NCI-H748 (cell line): ENCODE measurements at regions not wholly inside any gene's neighbourhood (a gene's known extent, or its start where the extent isn't known, plus 50 kb on each side); places are given as distances from the start of the nearest gene placed in this dataset.
A peak's percentile ranks its signal among the peaks of the same experiment; 100 is the strongest.

Experiments used
- DNase-seq: peaks from one replicate; lab custom pipeline; 2025; ENCODE audit not compliant: unreplicated experiment; lab: John Stamatoyannopoulos, UW

DNA sequence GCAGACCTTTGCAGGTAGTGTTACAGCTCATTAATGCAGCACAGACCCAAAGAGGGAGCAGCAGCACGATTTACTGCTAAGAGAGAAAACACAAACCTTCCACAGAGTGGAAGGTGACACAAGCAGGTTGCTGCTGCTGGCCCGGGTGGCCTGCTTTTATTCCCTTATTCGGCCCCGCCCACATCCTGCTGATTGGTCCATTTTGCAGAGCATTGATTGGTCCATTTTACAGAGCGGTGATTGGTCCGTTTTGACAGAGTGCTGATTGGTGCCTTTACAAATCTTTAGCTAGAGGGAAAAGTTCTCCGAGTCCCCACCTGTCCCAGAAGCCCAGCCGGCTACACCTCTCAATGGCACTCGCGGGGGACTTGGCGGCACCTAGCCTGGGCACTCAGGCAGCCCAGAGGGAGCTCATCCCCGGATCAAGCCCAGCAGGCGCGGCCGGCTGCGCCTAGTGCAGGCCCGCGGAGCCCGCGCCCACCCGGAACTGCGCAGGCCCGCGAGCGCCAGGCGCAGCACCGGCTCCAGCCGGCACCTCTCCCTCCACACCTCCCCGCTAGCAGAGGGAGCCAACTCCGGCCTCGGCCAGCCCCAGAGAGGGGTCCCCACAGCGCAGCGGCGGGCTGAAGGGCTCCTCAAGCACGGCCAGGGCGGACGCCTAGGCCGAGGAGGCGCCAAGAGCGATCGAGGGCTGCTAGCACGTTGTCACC, 825.6 kb upstream of the HS6ST1 start:
- DNase-seq, result no peak

DNA sequence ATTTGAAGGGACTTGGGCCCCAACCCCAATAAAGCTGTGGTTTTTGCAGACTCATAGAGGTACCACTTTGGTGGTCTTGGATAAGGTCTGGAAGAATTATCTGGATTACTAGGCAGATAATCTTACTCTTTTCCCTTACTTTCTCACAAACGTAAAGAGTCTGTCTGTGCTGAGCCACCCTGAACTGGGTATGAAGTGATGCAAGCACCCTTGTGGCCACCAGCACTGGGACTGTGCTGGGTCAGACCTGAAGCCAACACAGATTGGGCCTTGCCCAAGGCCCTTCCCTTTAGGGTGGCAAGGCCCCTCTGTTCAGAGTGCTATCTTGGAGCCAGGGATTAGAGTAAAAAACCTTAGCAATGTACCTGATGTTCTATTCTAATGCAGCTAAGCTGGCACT, 827.0 kb upstream of the RAB6C start:
- no peak for DNase-seq

DNA sequence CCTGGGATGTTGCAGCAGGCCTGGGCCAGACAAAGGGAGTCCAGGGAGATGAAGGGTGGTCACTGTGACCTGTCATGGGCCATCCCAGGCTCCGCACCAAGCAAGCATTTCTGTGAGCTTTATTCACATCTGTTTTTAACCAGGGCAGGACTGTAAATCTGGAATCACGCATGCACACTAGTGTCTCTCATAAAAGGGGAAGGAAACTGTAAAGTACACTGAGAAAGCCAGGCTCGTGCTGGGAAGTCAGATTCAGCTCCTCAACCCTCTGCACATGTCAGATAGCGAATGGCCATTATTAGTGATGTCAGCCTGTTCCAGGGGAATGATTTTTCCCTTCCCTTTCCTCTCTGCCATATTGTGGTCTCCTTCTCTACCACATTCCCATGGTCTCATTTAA, 818.6 kb upstream of the RAB6C start:
- DNase-seq, result no peak

DNA sequence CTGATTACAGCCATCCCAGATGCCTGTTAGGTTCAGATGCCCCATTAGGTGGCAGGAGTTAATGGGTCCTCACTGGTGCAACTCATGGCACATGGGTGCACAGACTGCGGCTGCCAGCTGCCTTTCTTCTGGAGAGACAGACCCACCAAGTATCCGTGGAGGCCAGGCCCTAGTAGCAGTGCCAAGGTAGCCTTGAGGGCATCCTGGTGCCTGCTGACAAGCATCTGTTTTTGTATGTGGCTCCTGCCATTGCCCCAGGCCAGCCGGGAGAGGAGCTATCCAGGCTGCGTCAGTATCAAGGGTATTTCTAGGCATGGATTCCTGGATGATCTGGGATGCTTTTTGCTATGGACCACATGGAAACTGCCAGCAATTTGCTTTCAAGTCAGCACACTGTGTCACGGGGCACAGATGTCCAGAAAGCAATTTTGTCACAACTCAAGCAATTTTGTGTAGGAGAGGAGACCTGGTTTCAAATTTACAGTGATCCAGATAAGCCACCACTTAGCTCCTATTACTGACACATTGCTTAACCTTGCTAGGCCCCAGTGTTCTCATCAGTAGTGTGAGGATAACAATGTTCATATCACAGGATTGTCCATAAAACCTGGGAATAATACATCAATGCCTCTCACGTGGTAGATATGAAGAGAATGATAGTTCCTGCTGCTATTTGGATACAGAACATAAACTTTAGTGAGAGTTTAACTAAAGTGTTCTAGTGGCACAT, 815.1 kb upstream of the RAB6C start:
- DNase-seq, result no peak

DNA sequence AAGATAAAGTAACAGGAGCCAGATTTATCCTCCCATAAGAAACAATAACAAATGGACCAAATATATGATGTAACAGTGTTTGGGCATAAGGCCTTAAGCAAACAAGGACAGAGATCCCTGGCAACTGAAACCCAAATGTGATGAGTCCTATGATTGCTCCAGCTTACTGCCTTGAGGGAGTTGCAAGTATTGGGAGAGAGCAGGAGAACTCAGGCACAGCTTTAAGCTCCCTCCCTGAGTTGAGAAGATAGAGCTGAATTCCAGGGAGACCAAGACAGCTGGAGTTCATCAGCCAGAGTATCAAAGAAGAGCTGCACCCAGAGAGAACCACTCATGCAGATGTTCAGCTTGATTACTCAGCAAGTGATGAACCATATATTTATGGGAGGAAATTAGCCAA, 814.5 kb upstream of the RAB6C start:
- DNase-seq, result no peak

DNA sequence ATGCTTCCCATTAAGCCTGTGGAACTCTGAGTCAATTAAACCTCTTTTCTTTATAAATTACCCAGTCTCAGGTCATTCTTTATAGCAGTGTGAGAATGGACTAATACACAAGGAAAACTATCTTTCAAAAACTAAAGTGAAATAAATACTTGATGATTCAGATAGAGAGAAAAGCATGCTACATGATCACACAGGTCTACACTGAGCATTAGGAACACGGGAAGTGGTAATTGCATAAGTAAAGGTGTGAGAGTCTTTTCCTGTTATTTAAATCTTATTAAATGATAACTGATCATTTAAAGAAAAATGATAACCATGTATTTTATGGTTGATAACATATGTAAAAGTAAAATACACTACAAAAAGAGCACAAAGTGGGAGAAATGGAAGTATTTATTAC, 812.0 kb upstream of the RAB6C start:
- DNase-seq, result no peak

DNA sequence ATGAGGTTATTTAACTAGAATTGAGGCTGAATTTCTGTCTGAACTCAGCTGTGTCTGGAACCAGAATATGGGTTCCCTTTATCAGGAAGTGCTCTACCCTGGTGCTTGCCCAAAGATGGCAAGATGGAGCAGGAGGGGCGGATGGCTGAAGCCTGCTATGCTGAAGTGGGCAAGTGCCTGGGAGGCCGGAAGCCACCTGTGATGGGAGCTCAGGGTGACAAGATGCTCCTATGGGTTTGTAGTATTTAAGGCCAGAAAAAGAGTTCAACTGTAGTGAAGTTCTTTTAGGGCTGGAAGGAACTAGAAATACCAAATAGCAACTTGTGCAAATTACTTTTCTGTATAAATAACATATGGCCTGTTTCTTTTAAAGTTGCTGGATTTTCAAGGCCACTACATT, 808.9 kb upstream of the RAB6C start:
- no peak for DNase-seq

DNA sequence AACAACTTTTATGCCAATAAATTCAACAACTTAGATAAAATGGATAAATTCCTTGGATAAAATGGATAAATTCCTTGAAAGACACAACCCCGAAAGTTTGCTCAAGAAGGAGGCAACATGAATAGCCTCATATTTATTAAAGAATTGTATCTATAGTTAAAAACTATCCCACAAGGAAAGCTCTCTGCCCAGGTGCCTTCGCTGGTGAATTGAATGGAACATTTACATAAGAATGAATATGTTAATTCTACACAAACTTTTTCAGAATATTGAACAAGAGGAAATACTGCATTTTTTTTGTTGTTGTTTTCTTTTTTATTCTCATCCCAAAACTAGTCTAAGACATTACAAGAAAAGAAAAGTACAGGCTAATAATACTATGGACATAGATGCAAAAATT, 805.3 kb upstream of the RAB6C start:
- no peak for DNase-seq

DNA sequence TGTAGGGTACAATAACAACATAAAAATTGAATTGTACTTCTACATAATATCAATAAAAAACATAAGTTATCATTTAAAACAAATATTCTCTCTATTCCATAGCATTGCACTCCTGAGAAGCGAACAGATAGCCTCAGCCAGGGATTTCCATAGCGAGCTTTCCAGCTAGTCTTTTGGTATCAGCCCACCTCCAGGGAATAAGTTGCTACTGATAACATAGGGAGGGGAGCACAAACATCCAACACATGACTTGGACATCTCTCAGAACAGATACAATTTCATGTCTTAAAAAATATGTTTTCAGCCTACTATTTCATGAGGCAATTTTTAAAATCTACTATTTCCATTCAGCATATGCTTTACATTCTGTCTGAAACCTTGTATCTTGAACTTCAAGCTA, 804.4 kb upstream of the RAB6C start:
- DNase-seq, result no peak

DNA sequence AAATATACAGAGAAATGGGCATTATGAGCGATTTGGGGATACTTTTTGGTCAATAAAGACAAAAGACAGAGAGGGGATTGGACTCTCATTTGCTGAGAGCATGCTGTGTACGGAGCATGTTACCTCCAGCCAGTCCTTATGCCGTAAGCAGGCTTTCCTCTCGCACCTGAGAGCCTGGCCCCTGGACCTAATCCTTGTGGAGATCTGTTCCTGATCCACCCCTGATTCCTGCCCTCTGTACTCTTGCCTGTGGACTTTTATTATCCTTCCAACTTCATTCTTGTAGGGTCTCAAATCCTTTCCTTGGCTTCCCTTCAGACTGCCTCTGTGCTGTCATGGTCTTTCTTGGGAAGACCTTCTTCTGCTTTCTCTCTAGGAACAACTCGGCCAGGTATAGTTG, 803.1 kb upstream of the RAB6C start:
- no peak for DNase-seq

DNA sequence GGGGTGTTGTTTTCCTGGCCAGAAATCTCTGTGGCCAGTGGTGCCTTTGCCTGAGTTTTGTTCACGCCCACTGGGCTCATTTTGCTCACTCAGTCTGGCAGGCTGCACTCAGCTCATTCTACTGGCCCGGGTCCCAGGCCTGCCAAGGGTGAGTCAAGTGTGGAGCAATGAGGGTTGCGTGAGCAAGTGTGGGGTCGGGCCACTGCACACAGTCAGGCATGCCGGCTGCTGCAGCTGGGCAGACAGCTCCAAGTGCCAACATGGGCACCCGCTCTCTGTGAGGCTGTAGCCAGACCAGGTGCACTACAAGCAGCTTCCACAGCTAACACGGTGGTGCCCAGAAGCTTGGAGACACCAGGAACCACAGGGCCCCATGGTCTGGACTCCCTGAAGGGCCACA, 801.1 kb upstream of the RAB6C start:
- DNase-seq, result no peak

DNA sequence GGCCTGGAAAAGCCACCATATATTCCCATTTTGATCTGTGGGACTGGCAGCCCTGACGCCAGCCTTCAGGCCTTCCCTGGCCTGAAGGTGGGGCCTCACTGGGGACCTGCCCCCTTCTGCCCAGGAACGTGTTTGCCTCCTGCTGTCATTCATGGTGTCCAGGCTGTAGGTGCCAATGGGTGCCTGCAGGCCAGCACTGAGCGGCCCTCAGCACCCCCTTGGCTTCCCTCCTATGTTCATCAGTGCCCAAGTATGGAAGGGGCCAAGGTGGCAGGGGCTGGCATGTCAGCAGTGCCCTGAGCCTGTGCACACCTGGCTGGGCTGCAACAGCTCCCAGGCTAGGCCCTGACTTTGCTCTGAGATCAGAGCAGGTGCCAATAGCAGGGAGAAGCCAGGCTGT, 800.3 kb upstream of the RAB6C start:
- no peak for DNase-seq

DNA sequence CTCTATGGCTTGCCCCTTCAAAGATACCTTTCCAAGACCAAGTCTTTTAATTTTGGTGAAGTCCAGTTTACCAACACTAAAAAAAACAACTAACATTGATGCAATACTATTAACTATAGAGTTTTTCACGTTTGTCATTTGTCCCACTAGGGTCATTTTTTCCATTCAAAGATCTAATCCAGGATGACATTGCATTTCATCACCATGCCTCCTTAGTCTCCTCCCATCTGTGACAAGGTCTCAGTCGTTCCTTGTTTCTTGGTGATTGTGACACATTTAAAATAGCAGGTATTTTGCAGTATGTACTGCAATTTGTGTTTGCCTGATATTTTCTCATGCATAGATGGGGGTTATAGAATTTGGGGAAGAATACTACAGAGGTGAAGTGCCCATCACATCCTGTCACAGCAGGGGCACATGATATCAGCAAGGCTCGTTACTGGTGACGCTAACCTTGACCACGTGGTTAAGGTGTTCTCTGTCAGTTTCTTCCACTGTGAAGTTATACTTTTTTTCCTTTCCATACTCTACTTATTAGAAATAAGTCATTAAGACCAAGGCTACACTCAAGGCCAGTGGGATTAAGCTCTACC, 799.2 kb upstream of the RAB6C start:
- DNase-seq, result no peak

DNA sequence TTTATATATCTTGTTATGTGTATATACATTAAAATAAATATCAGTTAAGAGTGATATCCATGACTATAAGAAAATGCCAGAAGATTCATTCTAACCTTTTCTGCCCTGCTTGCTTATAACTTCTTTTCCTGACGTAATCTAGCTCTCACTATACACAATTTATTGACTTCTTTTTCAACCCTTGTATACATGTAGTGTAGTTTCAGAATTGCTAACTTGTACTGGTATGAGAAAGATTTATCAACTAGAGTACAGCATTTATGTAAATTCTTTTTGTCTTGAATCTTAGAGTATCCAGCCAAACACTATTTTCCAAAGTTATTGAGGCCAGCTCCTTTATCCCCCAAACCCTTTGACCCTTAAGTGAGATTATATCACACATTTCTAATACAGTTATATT, 798.0 kb upstream of the RAB6C start:
- DNase-seq, result no peak

DNA sequence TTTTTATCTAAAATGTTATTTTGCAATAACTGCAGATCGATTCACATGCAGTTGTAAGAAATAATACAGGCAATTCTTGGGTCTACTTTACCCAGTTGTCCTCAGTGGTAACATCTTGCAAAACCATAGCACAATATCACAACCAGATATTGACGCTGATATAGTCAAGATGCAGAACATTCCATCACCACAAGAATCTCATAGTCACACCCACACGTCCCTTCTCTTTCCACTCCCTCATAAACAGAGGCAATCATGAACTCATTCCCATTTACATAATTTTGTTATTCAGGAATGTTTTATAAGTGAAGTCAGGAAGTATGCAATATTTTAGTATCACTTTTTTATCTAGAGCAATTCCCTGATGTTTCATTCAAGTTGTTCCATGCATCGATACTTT, 797.5 kb upstream of the RAB6C start:
- DNase-seq, result no peak

DNA sequence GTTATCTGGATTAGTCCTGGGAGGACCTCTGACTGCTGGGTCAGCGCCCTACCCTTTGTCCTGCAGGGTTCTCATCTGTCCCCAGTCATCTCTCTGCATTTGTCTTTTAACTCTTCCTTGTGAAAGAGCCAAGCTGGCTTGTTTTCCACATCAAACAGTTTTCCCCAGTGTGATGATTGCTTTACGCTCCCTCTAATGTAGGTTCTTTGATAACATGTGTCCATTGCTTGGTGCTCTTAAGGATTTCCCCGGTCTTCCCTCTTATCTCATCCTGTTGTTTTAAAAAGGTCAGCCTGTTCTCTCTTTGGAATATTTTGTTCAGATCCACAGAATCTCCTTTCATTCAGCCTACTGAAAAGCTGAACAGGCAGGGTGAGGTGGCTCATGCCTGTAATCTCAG, 792.1 kb upstream of the RAB6C start:
- DNase-seq, result no peak

DNA sequence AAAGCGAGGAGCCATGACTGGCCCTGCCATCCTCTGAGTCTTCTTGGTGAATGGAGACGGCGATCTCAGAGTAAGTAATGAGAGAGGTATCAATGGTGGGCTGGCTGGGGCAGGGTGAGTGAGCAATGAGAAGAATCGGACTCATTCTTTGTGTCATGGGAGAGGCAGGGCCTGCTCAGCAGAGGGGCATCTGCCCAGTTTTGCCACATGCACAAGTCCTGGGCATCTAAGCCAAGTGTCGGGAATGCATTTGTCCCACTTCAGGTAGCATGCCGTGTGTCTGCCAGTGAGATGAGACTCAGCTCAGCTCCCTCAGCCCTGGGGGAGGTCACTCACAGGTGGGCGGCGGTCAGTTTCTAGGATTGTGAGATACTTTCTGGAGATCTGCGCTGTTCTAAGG, 791.0 kb upstream of the RAB6C start:
- DNase-seq, result no peak

DNA sequence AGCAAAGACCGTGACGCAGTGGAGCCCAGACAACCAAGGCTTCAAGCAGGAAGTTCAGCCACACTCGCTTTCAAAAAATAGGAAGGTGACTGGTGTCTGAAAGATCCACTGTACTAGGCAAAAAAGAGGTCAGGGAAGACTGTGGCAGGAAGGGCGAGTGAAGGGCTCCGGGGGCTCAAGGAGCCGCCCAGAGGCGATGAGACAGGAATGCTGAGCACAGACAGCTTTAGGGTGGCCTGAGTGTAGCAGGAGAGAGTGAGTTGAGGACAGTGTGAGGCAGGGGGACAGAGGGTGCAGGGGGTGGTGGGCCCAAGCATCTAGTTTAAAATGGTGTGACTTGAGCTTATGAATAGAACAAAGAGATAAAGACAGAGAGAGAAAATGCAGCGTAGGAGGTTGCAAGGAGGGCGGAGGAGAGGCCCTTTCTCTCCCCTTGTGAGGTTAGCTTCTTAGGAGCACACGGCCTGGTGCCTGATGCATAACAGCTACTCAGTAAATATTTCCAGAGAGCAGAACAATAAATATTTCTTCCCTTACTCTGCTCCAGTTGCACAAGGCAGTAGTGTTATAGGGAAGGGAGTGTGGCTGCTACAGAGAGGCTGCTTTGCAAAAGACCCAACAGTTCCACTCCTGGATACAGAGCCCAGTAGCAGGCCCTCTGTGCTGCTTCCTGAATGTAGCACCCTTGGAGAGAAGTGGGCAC, 789.7 kb upstream of the RAB6C start:
- no peak for DNase-seq

DNA sequence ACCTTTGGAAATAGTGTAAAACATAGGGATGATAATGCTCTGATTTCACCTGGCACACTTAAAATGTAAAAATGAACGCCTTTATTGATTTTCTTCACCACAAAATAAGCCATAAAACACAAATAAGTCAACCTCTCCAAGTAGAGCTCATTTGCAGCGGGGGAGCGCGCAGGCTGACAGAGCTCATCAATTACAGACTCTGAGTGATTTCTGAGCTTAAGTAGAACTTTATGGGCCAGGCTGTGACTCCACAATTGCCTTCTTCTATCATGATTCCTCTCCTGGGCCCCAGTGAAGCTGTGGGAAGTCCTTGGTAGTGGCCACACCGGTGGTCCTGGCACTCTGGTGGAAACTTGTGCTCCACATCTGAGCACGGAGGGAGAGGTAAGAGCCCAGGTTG, 789.0 kb upstream of the RAB6C start:
- no peak for DNase-seq

DNA sequence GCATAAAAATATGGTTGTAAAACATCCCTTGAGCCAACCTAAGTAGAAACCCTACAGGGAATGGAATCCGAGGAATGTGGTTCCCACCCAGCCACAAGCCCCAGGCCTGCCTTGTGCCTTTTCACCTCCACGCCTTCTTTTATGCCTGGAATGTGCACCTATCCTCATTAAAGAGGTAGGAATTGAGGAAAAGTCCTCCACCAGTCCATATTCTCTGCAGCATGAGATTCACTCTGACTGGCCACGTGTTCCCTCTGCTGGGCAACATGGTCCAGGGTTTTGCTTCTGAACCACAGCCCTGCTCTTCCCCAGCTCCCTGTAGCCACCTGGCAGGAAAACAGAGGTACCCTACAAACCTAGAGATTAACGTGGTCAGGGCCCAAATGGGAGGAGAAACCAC, 787.9 kb upstream of the RAB6C start:
- peak; percentile 1 for DNase-seq

DNA sequence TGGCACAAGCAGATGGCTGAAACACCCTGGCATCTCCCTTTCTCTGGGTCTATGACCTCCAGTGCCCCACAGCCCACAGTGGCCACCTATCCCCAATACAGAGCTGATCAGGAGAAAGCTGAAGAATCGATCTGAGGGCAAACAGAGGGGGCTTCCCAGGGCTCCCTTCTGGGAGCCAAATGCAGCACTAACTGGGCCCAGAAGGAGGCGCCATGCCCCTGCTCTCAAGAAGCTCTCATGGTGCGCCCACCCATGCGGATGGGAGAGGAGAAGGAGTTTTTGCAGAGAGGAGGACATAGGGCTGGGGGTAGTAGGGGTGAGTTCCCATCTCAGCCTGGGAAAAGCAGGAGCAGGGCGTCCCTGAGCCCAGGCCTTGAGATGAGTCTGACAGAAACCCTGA, 787.3 kb upstream of the RAB6C start:
- no peak for DNase-seq

DNA sequence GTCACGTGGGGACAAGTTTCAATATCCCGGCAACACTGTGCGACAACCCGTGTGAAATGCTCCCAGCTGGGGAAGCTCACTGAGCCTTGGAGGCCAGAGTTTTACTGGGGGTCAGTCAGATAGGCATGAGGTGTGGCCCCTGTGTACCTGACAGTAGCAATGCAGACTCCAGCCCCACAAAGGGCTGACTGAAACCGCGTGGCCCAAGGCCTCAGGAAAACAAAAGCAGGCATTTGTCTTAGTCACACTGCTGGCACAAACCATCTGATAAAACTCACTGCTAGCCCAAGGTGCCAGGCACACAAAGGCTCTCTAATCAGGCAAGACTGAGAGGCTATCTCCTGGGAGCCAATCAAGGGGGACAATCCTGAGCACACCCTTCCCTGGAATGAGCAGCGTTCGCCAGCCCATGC, 786.6 kb upstream of the RAB6C start:
- DNase-seq, result no peak
